ENCODE measurements at regions not wholly inside any gene's neighbourhood (a gene's known extent, or its start where the extent isn't known, plus 50 kb on each side); places are given as distances from the start of the nearest gene placed in this dataset.
A peak's percentile ranks its signal among the peaks of the same experiment; 100 is the strongest.

DNA sequence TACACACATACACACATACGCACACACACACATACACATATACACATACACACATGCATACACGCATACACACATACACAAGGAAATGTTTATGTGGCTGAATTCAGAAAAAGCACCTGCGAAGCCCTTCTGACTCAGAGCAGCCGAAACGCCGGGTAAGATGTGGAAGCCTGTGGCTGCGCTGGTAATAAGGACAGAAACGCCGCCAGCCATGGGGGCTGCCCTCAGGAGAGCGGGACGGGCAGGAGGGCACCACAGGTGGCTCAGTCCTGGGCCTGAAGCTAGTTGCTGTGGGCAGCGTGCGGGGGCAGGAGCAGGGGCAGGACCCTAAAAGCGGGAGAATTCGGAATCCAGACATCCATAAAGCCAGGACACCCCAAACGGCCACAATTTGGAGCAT is 378.3 kb downstream of the BRD1 start:
- no peak for DNase-seq

DNA sequence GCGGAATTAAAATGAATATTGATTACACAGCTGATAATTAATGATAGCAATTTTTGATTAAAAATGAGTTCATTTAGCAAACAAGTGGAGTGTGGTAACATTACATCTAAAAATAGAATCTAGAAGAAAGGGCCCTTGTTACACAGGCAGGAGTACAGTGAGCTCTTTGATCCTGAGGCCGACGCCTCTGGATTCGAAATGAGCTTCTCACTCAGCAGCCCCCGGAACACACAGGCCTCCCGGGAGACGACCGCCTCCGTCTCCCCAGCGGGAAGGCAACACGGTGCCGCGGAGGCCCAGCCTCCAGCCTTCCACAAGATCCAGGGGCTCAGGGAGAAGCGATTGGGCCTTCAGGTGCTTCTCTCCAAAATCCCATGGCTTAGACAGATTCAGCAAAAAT is 379.1 kb downstream of the BRD1 start:
- DNase-seq: no peak

DNA sequence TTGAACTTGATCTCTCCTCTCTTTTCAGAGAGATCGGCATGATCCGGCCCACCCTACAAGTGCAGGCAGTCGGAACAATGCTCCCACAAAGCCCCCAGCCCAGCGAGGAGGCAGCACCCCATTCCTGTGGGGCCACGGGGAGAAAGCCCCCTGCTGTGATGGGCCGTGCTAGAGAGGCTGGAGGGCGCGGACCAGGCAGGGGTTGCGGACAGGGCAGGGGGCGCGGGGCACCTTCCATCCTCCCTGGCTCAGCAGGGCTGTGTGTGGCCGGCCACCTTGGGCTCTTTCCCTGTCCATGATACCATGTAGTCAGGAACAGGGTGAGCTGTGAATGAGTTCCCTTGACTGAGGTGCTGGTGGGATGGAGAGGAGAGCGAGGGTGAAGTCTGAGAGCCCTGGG is 379.8 kb downstream of the BRD1 start:
- no peak for DNase-seq

DNA sequence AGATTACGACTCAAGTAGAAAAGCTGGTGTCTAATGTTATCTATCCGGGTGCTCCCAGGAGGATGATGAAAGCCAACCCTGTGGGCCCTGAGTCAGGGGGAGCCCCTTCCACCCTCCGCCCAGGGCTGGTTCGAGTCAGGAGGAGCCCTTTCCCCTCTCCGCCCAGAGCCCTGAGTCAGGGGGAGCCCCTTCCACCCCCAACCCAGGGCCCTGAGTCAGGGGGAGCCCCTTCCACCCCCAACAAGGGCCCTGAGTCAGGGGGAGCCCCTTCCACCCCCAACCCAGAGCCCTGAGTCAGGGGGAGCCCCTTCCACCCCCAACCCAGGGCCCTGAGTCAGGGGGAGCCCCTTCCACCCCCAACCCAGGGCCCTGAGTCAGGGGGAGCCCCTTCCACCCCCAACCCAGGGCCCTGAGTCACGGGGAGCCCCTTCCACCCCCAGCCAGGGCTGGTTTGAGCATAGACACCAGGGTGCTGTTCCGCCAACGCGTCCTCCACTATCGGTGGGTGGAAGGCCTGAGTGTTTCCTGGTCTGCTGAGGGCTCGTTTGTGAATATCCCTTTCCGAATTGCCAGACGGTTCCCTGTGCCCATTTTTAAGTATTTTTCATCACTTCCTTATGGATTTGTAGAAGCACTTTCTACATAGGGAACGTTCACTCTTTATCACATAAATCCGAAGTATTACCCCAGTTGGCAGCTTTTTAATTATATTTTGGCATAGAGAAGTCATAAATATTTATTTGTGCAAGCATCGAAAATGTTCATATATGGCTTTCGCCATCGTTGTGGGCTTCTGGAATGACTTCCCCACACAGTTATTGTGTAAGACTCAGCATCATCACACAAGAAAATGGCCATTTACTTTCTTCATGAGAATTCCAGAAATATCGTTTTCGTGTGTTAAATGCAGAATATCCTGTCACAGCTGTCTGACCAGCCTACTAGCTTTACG is 380.6 kb downstream of the BRD1 start:
- DNase-seq: no peak

DNA sequence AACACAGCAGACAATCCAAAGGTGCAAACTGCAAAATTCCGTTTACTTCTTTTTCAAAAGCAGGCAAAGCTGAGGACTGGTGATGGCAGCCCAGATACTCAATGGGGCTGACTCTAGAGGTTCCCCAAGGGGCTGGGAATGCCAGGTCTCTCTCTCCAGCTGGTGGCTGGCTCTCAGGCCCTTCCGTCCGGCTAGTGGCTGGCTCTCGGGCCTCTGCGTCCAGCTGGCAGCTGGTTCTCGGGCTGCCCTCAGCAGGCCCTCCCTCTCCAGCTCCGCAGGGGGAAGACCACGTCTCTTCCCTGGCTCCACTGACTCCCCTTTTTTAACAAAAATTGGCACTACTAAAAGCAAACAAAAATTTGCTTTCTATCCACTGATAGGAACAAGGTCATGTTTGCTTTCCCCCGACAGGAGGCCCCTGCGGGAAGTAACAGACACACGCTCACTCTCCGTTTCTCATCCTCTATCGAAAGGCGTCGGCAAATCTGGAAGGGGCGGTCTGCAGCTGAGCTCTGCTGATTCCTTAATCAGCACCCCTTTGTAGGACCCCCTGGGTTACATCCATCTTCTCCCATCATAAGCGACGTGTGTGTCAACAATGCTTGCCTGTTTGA is 381.4 kb downstream of the BRD1 start:
- DNase-seq: no peak

DNA sequence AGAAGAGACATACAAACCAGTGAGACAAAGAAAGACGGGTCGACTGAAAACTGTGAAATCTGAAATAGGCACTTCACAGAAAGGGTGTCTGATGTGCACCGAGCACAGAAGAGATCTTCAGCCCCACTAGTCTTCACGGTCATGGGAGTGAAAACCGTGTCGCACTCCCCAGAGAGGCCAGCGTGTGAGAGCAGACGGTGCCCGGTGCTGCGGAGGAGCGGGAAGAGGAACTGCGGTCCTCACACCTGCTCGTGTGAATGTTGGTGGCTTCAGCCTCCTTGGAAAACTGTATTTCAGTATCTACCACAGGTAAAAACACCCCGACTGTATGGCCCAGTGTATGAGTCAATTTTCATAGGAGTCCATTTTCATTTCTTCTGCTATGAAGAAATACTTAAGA is 382.9 kb downstream of the BRD1 start:
- DNase-seq: no peak

DNA sequence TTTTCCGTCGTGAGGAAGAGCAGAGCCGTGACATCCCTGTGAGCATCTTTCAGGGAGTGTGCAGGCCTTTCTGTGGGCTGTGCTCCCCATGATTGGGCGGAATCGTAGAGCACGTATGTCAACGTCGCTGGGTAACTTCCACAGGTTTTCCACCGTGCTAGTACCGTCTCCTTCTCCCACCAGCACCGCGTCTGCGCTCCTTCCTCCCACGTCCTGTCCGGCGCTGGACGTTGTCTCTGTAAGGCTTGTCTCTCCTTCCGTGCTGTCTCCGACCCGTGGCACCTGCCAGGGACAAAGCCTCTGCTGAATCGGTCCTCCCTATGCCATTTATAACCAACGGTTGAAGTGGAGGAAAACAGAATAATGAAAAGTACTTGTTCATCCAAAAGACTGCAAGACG is 386.7 kb downstream of the BRD1 start:
- DNase-seq: no peak

DNA sequence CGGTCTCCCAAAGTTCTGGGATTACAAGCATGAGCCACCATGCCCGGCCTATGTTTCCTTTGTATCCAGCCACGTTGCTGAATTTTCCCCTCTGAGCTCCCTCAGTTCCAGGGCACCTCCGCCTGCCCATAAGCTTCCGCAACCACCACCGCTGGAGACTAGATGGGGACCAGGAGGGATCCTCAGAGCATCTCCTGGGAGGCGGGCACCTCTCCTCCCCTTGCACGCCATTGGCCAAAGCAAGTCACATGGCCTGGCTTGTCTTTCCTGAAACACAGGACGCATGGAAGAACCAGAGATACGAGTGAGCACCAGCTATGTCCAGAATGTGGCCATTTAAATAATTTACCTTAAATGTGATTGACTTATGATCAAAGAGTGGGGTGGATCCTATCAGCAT is 388.3 kb downstream of the BRD1 start:
- no peak for DNase-seq

DNA sequence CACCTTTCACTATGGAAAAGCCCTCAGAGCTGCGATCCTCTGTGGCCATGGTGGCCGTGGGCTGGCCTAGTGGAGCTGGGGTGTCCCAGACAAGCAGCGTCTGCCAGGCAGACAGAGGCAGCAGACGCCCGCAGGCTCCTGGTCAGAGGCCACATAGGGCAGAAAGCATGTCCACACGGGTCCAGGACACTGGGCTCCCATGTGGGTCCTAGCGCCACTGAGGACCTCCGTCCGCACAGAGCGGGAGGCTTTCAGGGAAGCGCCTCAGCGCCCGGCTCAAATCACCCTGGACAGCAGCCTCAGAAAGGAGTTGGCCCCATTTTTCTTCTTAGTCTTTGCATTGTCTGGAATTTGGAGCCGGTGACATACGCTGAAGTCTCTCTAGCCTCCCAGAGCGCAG is 389.7 kb downstream of the BRD1 start:
- DNase-seq: no peak

DNA sequence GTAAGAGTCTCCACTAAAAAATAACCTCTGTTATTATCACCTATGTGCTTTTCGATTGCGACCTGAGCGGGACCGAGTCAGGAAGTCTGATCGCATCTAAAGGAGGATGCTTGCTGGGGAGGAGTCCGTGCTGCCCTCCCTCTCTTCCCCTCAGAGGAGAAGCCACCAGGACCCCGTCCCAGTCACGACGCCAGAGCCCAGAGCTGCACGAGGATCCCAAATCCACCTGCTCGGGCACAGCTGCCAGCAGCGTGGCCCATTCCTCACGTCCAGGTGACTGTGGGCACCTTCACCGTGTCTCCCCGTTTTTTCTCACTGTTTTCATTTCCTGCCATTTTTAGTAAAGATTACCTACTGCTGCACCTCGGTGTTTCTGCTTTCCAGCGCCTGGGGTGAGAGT is 390.3 kb downstream of the BRD1 start:
- DNase-seq: no peak

DNA sequence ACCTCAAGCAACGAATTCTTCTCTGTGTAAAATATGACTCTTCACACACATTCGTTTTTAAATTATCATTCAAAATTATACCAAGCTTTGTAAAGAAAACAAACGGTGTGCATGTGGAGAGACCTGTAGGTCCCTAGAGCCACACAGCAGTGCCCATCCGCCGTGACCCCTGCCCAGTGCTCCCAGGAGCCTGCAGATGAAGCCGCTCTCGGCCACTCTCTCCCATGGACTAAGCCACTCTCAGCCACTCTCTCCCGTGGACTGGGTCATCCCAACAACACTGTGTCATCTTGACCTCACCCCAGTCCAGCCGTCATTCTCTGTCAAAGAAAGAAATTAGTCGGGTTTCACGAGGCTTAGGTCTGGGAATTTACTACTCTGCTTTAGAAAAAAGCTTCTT is 391.6 kb downstream of the BRD1 start:
- DNase-seq: no peak

DNA sequence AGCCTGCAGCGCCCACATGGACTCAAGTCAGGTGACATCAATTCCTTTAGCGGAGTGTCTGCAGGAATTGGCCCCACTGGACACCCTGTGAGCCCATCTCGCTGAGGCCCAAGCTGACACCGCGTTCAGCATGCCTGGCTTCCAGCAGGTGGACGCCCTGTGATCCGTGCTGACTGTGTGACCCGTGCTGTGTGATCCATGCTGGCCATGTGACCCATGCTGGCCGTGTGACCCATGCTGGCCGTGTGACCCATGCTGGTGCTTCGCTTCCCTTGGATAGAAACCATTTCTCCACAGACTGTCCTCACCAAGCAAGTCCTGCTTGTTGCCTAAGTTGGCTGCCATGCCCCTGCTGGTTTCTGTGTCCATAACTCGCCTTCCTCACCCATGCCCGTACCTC is 392.1 kb downstream of the BRD1 start:
- no peak for DNase-seq

DNA sequence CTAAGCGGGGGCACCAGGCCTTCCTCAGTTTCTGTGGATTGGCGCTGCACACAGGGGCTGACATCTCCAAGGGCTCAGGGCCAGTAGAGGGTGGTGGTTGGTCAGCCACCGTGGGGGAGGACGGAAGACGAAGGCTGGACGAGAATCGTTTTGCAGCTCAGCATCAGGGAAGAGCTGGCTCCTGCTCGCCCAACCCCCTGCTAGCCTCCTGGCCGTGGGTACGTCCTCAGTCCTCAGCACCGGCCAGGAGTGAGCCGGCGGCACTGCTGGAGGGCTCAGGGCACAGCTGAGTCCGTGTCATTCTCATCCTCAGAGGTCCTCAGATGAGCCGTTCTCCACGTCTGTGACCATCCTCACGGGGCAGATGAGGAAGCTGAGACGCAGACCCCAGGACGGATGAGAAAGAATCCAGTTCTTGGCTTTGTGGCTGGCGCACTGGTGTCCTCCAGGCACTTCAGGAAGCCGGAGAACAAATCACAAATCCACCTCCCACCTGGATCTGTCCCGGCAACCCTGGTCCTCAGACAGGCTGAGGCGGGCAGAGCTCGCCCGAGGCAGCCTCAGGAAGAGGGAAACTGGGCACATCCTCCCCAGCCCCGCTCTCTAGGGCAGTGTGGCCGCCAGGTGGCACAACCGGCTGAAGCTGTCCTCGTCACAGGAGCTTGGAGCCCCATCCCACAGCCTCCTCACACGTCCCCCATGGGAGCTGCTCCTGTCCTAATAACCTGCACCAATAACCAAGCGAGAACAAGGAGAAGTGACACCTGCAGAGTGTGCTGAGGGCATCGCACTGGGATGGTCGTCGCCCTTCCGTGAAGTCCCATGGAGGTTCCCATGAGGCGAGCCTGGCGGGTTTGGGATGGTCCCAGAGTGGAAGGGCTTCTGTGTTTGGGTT is 393.7 kb downstream of the BRD1 start:
- no peak for DNase-seq

DNA sequence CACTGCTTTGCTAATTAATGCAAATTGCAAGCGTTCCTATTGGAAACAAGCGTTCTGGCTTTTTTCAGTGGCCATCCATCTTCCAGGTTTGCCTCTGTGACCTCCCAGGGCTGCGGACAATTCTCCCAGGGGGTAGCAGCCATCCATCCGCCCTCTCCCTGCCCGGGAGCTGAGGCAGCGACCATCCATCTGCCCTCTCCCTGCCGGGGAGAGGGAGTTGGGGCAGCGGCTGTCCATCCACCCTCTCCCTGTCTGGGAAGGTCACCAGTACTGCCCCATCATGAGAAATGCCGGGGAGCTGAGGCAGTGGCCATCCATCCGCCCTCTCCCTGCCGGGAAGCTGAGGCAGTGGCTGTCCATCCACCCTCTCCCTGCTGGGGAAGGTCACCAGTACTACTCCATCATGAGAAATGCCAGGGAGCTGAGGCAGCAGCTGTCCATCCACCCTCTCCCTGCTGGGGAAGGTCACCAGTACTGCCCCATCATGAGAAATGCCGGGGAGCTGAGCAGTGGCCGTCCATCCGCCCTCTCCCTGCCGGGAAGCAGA is 394.7 kb downstream of the BRD1 start:
- no peak for DNase-seq

DNA sequence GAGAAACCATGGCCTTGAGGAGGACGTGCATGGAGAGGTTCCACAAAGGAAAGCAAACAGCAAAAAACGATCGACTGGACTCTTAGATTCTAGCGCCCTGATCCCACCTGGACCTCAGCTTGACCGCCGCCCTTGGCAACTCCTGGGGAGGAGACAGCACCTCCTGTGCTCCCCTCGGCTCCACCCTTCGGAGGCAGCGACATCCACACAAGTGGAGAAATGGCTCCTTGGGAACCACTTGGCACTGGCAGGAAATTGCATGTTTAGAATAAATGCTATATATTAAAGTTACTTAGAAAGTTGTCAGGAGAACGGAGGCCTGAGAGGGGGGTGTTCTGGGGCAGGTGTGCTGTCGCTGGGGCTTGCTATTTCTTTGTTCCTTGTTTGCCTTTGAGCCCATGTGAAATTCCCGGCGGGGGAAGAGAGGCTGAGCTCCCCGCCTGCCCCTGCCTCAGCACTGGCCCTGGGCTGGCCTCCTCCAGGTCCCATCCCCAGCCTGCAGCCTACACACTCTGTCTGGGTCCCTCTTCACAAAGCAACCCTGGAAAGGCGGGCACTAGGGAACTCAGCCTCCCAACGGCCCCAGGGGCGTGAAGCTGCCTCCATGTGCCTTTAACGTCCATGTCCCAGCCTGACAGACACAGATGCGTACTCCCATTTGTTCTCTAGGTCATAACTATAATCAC is 395.3 kb downstream of the BRD1 start:
- no peak for DNase-seq

DNA sequence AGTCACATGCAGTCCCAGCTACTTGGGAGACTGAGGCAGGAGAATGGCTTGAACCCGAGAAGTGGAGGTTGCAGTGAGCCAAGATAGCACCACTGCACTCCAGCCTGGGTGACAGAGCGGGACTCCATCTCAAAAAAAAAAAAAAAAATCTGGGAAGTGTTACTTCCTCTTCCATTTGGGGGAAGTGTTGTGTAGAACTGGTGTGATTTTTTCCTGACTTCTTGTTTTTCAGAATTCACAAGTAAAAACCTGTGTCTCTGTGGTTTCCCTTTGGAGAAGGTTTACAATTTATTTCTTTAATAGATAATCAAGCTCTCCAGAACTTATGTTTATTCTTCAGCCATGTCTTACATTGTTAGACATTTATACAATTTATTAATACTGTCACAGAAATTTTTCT is 396.1 kb downstream of the BRD1 start:
- no peak for DNase-seq

DNA sequence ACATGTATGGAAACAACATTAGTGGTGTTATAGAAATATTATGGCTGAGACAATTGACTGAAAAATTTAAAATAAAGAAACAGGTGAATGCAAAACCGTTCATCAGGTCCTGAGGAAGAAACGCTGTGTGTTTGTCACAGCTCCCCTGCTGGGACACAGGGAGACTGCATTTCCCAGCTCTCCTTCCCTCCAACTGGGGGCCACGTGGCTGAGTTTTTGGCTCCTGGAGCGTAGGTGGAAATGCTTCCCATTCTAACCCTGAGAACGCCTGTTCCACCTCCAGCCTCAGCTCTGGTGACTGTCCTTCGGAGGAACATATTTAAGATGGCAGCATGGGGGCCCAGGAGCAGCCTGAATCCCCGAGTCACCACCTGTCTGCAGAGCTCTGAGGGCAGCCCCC is 398.6 kb downstream of the BRD1 start:
- DNase-seq: no peak

DNA sequence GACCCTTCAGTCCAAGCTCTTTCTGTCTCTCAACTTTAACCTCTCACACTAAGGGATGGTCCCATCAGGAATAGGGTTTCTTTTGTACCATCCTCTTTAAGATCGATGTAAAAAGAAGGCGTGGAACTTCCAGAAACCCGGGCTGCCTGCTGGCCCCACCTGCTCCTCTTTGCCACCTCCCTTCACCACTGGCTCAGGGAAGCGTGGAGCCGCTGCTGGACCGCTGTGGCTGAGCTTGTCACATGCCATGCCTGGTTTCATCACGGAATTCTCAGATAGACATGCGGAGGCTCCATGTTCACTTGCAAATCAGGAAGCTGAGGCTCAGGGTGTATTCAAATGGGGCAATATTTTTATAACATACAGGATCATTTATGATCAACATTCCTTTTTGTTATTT is 399.7 kb downstream of the BRD1 start:
- no peak for DNase-seq

DNA sequence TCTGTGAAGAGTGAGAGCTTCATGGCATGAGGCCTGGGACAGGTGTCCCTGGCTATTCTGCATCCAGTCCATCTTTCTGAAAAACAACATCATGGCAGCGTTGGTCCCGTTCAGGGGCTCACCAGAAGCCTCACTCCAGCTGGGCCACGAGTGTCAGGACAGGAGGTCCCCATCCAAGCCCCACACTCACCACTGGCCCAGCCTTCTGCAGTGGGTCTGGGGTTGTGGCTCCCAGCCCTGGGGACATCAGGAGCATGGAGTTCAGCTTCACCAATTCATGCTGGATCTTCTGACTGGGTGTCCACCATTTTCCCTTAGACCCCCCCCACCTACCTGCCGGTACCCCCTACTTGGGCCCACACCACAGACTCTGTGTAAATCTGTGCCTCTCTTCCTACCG is 400.3 kb downstream of the BRD1 start:
- no peak for DNase-seq

DNA sequence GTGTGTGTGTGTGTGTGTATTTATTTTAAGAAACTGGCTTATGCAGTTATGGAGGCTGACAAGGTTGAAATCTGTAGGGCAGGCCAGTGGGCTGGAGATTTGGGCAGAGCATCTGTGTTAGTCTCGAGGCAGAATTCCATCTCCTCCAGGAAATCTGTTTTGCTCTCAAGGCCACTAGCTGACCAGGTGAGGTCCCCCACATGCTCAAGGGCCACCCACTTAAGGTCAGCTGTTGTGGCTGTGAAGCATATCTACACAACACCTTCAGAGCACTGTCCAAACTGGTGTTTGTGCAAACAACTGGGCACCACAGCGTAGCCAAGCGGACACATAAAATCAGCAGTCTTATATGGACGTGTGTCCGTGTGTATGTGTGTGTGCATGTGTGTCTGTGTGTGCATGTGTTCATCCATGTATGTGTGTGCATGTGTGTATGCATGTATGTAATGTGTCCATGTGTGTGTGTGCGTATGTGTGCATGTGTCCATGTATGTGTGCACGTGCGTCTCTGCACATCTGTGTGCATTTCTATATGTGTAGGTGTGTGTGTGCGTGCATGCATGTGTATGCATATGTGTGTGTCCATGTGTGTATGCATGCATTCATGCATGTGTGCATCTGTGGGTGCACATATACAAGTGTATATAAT is 400.9 kb downstream of the BRD1 start:
- no peak for DNase-seq

DNA sequence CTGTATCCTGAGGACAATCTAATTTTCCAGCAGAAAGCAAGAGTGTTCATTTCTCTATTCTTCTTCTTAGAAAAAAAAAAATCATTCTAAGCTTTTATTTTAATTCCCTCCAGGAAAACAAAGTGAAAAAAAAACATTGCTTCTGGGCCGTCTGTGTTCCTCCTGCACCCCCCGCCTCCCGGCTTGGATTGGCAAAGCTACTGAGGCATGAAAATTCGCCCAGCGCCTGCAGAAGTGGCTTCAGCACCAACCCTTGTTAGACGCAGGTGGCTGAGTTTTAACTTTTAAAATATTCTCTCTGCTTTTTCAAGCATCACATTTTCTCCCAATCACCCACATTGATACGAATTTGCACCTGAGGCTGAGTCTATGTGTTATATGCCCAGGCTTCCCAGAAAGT is 401.6 kb downstream of the BRD1 start:
- no peak for DNase-seq

DNA sequence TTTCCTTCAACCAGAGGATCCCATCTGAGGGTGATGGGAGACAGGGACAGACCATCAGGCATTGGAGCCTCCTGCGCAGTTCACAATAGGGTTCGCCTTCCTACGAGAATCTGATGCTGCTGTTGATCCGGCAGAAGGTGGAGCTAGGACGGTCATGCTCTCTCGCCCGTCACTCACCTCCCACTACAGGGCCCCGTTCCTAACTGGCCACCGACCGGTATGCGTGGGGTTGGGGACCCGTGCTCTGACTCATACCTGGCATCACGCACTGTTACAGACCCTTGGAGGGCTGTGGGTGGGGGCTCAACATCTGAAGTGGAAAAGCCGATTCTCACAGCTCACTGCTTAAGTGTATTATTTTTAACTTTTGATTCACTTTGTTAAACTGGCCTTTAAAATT is 402.3 kb downstream of the BRD1 start:
- DNase-seq: peak; percentile 40
